ENCODE measurements at regions not wholly inside any gene's neighbourhood (a gene's known extent, or its start where the extent isn't known, plus 50 kb on each side); places are given as distances from the start of the nearest gene placed in this dataset.

DNA sequence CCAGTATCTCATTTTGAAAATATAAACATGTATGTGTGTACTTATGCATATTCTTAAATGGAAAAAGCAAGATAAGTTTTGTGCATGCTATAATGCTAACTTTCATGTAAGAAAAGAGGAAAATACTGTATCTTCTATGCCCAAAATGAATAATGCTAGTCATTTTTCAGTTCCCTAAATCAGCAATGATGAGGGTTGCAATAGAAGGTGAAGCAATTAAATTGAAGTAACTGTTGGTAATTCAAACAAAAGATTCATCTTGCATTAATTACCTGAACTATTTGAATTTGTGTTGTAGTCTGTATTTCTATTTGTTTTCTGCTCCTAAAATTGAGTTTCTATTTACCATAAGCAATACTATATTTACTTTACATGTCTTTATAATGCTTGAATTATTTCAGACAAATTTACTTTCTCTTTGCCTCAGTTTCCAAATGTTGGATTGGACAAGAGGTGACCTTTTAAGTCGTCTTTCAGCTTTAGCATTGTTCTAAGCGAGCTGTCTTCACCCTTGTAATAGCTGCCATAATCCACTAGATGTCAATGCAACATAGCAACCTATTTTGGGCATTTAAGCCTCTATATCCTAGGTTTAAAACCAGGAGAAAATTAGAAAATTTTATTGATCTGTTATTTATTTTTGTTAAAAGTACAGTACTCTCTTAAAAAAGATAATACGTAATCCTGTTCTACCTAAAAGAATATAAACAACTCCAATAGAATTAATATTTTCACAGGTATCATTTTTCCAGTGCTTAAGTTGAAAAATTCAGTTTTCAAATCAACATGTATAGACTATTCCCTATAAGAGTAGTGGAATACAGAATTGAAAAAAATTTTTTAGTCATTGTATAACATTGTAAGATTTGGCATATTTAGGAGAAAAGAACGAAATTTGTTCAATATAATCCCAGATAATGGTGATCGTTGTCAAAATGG lies 52.3 kb upstream of the IFNGR1 start:
- TF ChIP-seq, protein P1, sequence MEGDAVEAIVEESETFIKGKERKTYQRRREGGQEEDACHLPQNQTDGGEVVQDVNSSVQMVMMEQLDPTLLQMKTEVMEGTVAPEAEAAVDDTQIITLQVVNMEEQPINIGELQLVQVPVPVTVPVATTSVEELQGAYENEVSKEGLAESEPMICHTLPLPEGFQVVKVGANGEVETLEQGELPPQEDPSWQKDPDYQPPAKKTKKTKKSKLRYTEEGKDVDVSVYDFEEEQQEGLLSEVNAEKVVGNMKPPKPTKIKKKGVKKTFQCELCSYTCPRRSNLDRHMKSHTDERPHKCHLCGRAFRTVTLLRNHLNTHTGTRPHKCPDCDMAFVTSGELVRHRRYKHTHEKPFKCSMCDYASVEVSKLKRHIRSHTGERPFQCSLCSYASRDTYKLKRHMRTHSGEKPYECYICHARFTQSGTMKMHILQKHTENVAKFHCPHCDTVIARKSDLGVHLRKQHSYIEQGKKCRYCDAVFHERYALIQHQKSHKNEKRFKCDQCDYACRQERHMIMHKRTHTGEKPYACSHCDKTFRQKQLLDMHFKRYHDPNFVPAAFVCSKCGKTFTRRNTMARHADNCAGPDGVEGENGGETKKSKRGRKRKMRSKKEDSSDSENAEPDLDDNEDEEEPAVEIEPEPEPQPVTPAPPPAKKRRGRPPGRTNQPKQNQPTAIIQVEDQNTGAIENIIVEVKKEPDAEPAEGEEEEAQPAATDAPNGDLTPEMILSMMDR (IDR thresholded peaks at IDR 0.05; ENCODE audit: borderline replicate concordance, control extremely low read depth, extremely low read depth, insufficient read depth, missing control alignments) = peak; percentile 81
- in situ Hi-C loops (cut with MboI; ENCODE audit: low sequenced_read_pairs, unreplicated experiment) = no loop called here
- peak; percentile 25 for DNase-seq (ENCODE audit: low spot score)

DNA sequence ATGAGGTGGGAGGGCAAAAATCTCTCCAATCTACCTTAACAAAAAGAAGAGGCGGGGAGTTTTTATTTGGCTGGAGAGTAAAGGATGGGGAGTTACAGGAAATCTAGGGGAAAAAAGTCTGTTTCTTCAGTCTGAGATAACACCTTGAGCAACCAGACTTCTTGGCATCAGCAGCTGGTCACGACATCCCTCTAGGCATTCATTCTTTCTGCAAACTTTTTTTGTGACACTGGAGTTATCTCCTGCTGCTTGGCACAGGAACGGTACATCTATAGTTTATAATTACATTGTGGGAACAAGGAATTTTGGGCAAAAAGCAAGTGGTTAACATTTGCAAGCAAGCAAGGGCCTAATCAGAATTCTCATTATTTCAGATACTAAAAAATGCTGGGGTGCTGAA lies 50.6 kb upstream of the IFNGR1 start:
- DNase-seq (ENCODE audit: low spot score) = no peak
- TF ChIP-seq, protein P1 (IDR thresholded peaks at IDR 0.05; ENCODE audit: borderline replicate concordance, control extremely low read depth, extremely low read depth, insufficient read depth, missing control alignments) = no peak
- in situ Hi-C loops (cut with MboI; ENCODE audit: low sequenced_read_pairs, unreplicated experiment) = no loop called here

DNA sequence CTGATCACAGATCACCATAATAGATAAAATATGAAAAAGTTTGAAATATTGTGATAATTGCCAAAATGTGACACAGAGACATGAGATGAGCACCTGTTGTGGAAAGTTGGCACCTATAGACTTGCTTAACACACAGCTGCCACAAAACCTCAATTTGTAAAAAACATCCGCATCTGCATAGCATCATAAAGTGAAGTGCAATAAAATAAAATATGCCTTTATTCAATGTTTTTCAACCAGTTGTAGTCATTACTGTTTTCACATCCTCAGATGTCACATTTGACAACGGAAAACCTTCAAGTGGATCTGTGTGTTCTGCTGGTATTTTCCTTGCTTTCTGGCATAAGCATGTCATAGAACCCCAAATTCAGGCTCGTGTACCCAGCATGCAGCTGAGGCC lies 50.2 kb upstream of the IFNGR1 start:
- no peak for DNase-seq (ENCODE audit: low spot score)
- in situ Hi-C loops (cut with MboI; ENCODE audit: low sequenced_read_pairs, unreplicated experiment) = no loop called here

More for the DNA sequence above, 50.2 kb upstream of the IFNGR1 start:
- TF ChIP-seq, protein P1 (IDR thresholded peaks at IDR 0.05; ENCODE audit: borderline replicate concordance, control extremely low read depth, extremely low read depth, insufficient read depth, missing control alignments) = no peak

All from GM13976 (cell line).